DMS 273 treated with DMSO at 0.1 percent for 48 hours (cell line): ENCODE measurements at regions not wholly inside any gene's neighbourhood (a gene's known extent, or its start where the extent isn't known, plus 50 kb on each side); places are given as distances from the start of the nearest gene placed in this dataset.

Experiments
- DNase-seq: peaks from one replicate; lab custom pipeline; 2025; lab: John Stamatoyannopoulos, UW

DNA sequence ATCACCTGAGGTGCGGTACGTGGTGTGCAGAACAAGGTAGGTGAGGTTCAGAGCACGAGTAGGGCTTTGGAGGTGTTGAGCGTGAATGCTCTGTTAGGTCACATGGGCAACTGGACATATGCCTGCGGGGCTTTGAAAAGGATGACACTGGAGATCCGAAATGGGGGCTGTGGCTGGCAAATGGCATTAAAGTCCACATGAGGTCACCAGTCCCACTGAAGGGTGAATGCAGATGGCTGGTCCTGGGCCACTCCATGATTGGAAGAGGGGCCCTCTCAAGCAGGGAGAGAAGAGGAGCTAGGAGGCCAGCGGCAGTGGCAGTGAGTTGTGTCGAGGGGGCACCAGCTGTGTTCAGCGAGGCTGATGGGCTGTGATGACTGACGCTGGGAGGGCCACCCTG is 254.9 kb upstream of the SHH start:
- DNase-seq, result no peak

DNA sequence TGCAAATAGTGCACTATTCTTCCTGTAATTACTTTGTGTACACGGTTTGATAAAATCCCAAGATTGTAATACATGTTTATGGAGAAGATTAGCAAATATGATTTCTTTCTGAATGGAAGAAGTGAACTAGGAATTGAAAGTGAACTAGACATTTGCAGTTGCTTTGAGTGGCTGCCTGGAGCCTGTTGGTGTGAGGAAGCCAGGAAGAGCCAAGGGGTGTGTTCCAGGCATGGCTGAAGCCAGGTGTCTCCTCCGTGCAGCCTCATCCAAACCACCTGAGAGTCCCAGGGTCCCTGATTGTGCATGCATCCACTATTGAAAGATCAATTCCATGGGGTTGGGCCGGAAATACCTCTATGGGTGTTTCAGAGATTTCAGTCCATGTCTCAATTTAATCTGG is 253.1 kb upstream of the SHH start:
- no peak for DNase-seq

GRCh38 chr7:156064971-156065386 is 252.7 kb upstream of the SHH start:
- no peak for DNase-seq

- DNase-seq, result no peak
Measured at GRCh38 chr7:156063241-156063810, 251.1 kb upstream of the SHH start.

DNA sequence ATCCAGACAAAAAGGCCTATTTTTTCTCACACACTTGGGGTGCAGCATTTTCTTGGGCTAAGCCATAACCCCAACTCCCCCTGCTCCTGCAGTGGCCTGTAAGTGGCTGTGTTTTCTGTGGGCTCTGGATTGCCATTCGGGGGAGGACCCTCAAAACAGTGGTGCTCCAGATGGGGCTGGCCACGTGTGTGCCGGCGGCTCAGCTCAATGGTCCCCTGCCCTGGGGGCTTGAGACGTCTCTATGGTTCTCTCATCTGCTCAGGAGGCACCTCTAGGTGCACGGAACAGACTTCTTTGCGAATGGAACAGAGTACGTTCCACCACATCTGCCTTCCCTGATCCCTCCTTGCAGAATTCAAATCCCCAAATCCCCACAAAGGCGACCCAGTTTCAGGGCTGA is 250.0 kb upstream of the SHH start:
- DNase-seq, result no peak

GRCh38 chr7:156061689-156062255 is 249.5 kb upstream of the SHH start:
- no peak for DNase-seq

- DNase-seq, result no peak
Measured at GRCh38 chr7:156060925-156061324, 248.7 kb upstream of the SHH start.

DNA sequence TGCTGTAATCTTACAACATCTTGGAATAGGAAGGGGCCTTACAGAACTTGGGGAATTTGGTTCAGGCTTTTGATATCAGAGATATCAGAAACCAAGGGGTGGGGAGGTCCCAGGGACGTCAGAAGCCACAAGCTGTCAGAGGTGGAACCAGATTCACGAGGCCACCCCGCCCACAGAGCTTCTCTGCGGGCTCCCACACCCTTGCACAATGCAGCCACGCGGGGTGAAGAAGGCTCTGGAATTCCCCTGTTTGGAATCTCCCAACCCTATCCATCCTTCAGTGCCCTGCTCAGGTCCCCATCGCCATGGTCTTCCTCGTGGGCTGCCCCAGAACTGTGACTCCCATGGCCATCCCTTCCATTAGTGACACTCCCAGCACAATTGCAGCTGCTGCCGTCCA is 247.1 kb upstream of the SHH start:
- no peak for DNase-seq

GRCh38 chr7:156058248-156058647 is 246.0 kb upstream of the SHH start:
- no peak for DNase-seq

- DNase-seq, result no peak
Measured at GRCh38 chr7:156056534-156056933, 244.3 kb upstream of the SHH start.

DNA sequence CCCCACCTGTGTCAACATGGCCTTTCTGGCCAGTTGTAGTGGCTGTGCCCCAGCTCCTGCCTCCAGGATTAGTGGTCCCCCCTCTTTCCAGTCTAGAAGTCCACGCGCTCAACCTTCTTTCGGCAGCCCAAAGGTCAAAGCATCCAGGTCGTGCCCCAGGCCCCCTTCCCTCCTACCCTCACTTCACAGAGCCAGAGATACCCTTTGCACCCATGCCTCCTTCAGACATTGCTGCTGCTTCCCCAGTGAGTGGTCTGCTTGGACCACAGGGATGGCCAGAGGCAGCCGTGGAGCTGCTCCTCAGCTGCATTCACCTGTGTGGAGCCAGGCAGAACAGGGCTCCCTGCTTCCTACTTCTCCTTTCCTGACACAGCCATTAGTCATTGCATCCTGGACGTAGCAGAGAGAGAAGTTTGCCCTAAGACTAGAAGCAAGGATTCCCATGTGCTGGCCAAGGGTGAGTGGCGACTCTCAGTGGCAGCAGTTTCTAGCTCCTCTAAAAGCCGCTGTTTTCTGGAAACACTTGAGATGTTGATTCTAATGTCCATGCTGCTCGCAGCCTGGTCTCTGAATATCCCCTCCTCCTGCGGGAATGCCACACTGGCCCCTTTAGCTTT is 243.1 kb upstream of the SHH start:
- DNase-seq, result no peak

DNA sequence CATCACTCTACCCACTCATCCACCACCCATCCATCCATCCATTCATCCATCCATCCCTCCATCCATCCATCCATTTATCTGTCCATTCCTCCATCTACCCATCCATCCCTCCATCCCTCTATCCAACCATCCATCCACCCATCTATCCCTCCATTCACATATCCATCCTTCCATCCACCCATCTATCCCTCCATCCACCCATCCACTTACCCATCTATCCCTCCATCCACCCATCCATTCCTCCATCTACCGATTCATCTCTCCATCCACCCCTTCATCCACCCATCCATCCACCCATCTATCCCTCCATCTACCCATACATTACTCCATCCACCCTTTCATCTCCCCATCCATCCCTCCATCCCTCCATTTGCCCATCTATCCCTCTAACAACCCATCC is 239.6 kb upstream of the SHH start:
- DNase-seq, result no peak

GRCh38 chr7:156050636-156051569 is 238.6 kb upstream of the SHH start:
- DNase-seq, result no peak

DNA sequence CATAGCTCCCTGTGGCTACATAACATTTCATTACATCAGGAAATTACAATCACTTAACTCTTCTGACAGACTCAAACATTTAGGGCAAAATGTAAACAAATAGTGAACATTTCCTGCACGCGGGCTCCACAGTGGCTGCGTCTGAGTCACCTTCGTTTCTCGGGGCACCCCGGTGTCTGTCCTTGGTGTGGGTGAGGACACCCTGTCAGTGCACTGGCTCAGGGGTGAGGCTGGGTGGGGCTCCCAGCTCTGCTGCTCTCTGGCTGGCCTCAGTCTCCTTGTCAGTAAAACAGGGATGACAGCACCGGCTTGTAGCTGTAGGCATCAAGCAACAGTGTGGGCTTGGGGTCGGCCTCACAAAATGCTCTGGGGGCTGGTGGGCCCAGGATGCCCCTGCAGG is 237.1 kb upstream of the SHH start:
- no peak for DNase-seq

GRCh38 chr7:156046031-156046560 is 233.8 kb upstream of the SHH start:
- no peak for DNase-seq

GRCh38 chr7:156043416-156044178 is 231.3 kb upstream of the SHH start:
- DNase-seq, result no peak

DNA sequence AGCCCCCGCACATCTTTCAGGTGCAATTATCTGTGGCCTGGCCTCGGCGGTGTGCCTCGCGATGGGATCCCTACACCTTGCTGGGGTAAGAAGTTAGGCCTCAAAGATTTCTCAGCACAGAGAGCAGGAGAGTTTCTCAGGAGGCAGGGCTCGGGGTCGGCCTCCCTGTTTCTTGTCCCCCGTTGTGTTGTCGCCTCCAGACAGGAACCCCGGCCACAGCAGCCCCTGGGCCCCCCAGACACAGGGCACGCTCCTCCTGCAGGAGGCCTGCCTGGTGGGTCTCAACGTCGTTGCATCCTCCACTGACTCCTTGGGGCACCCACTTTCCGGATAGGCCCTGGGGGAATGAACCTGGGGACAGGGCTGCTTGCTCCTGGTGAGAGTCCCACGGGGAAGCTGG is 229.1 kb upstream of the SHH start:
- DNase-seq, result no peak

- no peak for DNase-seq
Measured at GRCh38 chr7:156039971-156040677, 227.9 kb upstream of the SHH start.

DNA sequence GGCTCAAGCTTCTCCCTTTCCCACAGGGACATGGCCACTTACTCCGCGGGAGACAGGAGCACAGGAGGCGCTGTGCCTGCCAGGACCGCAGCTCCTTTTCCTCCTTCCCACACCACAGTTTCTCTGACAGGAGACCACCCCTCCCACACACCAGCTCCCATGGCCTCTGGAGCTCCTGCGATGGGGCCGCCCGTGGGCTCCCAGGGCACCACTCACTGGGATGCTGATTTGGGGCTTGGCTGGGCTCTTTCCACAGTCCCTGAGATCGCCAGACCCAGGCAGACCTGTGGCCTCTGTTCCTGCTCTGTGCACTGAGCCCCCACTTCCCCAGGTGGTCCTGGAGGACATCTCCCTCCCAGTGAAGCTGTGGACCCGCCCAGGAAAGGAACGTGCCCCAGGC is 226.9 kb upstream of the SHH start:
- no peak for DNase-seq

GRCh38 chr7:156038345-156038744 is 226.1 kb upstream of the SHH start:
- no peak for DNase-seq

DNA sequence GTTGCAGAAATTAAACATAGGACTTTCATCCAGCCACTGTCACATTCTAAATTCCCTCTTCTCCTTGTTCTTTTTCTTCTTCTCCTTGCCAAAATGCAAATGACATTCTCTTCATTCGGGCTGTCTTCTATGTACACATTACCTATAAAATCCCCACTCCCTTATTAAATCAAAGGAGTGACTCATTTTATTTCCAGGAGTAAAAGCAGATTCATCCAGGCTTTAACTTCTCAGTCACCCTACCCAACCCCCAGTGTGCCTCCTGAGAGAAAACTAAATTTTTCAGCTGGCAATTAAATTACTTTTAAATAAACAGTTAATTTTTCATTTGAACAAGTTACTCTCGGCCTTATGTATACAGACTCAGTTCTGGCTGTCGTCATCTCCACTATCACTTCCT is 223.9 kb upstream of the SHH start:
- DNase-seq, result no peak
